GM12878 (cell line): ENCODE measurements at regions not wholly inside any gene's neighbourhood (a gene's known extent, or its start where the extent isn't known, plus 50 kb on each side); places are given as distances from the start of the nearest gene placed in this dataset.

Experiments
- HDAC2 ChIP-seq: fragments of 200-600 bp; sonication (generic); IDR thresholded peaks from 2 replicates; pipeline ENCODE4 v1.6.1; 2017
- KLF5 ChIP-seq: fragments of 450-650 bp; IDR thresholded peaks from 2 replicates; pipeline ENCODE4 v1.6.1; 2014; ENCODE audit warnings: mild to moderate bottlenecking; ENCODE audit not compliant: partially characterized antibody
- NFXL1 ChIP-seq: fragments of 450-650 bp; IDR thresholded peaks from 2 replicates; pipeline ENCODE4 v1.6.1; 2017; ENCODE audit warnings: antibody characterized with exemption, mild to moderate bottlenecking, borderline replicate concordance
- NFYA ChIP-seq: IDR thresholded peaks from 2 replicates; pipeline ENCODE4 v1.6.1; 2011; ENCODE audit warnings: low read depth, mild to moderate bottlenecking, low read length, improper control_type of control experiment, borderline replicate concordance
- POLR2AphosphoS5 ChIP-seq: IDR thresholded peaks from 2 replicates; pipeline ENCODE4 v1.6.1; 2011; ENCODE audit warnings: mild to moderate bottlenecking, low read length, inconsistent platforms
- SIX5 ChIP-seq: IDR thresholded peaks from 2 replicates; pipeline ENCODE4 v1.6.1; 2011; ENCODE audit warnings: mild to moderate bottlenecking, low read depth, low read length, moderate library complexity; ENCODE audit not compliant: severe bottlenecking
- SMAD5 ChIP-seq: IDR thresholded peaks from 2 replicates; pipeline ENCODE4 v1.6.1; 2016; ENCODE audit warnings: antibody characterized with exemption, low read depth
- SPI1 ChIP-seq: IDR thresholded peaks from 2 replicates; pipeline ENCODE4 v1.6.1; 2011; ENCODE audit warnings: low read depth, mild to moderate bottlenecking, low read length, moderate library complexity, borderline replicate concordance; ENCODE audit not compliant: insufficient read depth
- SREBF2 ChIP-seq: IDR thresholded peaks from 2 replicates; pipeline ENCODE4 v1.6.1; 2012; ENCODE audit warnings: mild to moderate bottlenecking, low read length
- SRF ChIP-seq, 2 experiments: IDR thresholded peaks; 2 replicates each; pipeline ENCODE4 v1.6.1; 2011; ENCODE audit warnings: low read depth in 2 of 2, low read length in 2 of 2, mild to moderate bottlenecking in 1 of 2, moderate library complexity in 1 of 2
- ZNF274 ChIP-seq: IDR thresholded peaks from one replicate; pipeline ENCODE4 v1.8.0; 2011; ENCODE audit not compliant: insufficient read length, insufficient read depth
- ZNF384 ChIP-seq: IDR thresholded peaks from 2 replicates; pipeline ENCODE4 v1.6.1; 2012; ENCODE audit warnings: low read depth, mild to moderate bottlenecking, low read length, improper control_type of control experiment, borderline replicate concordance
- TF ChIP-seq, protein P1 (sequence below), 3 experiments: IDR thresholded peaks in 2 of 3; conservative IDR thresholded peaks in 1 of 3; 2 replicates each; pipeline ENCODE4 v1.5.1; 2011; ENCODE audit warnings: low read depth in 3 of 3, low read length in 3 of 3, mild to moderate bottlenecking in 3 of 3, control low read depth in 2 of 3, moderate library complexity in 2 of 3, inconsistent platforms in 1 of 3, mixed read lengths in 1 of 3; ENCODE audit not compliant: control insufficient read depth in 2 of 3, insufficient read depth in 1 of 3; ENCODE audit errors: extremely low read depth in 1 of 3
- TF ChIP-seq, protein P2 (sequence below): fragments of 450-650 bp; IDR thresholded peaks from 2 replicates; pipeline ENCODE4 v1.6.1; 2016; ENCODE audit warnings: mild to moderate bottlenecking, moderate library complexity, borderline replicate concordance

DNA sequence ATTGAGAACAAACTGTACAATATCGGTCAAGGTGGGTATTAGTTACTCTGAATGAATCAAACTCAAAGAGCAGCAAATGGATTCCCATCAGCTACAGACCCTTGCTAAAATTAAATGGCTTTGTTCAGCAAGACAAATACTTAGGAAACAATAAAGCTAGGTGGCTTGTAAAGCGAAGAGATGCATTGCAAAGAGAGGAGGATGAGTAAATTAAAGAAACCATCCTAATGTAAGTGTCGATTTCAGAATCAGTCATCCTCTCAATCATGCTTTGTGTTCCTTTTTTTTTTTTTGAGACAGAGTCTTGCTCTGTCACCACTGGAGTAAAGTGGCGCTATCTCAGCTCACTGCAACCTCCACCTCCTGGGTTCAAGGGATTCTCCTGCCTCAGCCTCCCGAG is 359.2 kb upstream of the ZNF462 start (continued):
- TF ChIP-seq, protein P1, sequence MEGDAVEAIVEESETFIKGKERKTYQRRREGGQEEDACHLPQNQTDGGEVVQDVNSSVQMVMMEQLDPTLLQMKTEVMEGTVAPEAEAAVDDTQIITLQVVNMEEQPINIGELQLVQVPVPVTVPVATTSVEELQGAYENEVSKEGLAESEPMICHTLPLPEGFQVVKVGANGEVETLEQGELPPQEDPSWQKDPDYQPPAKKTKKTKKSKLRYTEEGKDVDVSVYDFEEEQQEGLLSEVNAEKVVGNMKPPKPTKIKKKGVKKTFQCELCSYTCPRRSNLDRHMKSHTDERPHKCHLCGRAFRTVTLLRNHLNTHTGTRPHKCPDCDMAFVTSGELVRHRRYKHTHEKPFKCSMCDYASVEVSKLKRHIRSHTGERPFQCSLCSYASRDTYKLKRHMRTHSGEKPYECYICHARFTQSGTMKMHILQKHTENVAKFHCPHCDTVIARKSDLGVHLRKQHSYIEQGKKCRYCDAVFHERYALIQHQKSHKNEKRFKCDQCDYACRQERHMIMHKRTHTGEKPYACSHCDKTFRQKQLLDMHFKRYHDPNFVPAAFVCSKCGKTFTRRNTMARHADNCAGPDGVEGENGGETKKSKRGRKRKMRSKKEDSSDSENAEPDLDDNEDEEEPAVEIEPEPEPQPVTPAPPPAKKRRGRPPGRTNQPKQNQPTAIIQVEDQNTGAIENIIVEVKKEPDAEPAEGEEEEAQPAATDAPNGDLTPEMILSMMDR (IDR thresholded peaks at IDR 0.05 in 2 of 3, conservative IDR thresholded peaks at IDR 0.05 in 1 of 3; ENCODE audit: control insufficient read depth in 2 of 3, extremely low read depth in 1 of 3, insufficient read depth in 1 of 3, low read depth in 3 of 3, low read length in 3 of 3), result peak in 2 of 3 experiments; percentile 11 to 12; a peak in 2 of 6 replicates
- peak; percentile 85; the same call in 1 of the 2 replicates for TF ChIP-seq ZNF384
- no peak for TF ChIP-seq SRF (IDR thresholded peaks at IDR 0.05; ENCODE audit: low read depth in 2 of 2, low read length in 2 of 2)
- TF ChIP-seq SPI1, result no peak
- no peak for TF ChIP-seq SREBF2
- no peak for TF ChIP-seq SIX5
- TF ChIP-seq, protein P2, sequence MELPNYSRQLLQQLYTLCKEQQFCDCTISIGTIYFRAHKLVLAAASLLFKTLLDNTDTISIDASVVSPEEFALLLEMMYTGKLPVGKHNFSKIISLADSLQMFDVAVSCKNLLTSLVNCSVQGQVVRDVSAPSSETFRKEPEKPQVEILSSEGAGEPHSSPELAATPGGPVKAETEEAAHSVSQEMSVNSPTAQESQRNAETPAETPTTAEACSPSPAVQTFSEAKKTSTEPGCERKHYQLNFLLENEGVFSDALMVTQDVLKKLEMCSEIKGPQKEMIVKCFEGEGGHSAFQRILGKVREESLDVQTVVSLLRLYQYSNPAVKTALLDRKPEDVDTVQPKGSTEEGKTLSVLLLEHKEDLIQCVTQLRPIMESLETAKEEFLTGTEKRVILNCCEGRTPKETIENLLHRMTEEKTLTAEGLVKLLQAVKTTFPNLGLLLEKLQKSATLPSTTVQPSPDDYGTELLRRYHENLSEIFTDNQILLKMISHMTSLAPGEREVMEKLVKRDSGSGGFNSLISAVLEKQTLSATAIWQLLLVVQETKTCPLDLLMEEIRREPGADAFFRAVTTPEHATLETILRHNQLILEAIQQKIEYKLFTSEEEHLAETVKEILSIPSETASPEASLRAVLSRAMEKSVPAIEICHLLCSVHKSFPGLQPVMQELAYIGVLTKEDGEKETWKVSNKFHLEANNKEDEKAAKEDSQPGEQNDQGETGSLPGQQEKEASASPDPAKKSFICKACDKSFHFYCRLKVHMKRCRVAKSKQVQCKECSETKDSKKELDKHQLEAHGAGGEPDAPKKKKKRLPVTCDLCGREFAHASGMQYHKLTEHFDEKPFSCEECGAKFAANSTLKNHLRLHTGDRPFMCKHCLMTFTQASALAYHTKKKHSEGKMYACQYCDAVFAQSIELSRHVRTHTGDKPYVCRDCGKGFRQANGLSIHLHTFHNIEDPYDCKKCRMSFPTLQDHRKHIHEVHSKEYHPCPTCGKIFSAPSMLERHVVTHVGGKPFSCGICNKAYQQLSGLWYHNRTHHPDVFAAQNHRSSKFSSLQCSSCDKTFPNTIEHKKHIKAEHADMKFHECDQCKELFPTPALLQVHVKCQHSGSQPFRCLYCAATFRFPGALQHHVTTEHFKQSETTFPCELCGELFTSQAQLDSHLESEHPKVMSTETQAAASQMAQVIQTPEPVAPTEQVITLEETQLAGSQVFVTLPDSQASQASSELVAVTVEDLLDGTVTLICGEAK, result peak; percentile 81
- no peak for TF ChIP-seq SMAD5
- no peak for TF ChIP-seq KLF5
- TF ChIP-seq POLR2AphosphoS5, result no peak
- no peak for TF ChIP-seq ZNF274
- no peak for TF ChIP-seq NFYA
- no peak for TF ChIP-seq HDAC2
- no peak for TF ChIP-seq NFXL1
- TF ChIP-seq, all 136 proteins: peak for 13
